ENCODE measurements at regions not wholly inside any gene's neighbourhood (a gene's known extent, or its start where the extent isn't known, plus 50 kb on each side); places are given as distances from the start of the nearest gene placed in this dataset.

DNA sequence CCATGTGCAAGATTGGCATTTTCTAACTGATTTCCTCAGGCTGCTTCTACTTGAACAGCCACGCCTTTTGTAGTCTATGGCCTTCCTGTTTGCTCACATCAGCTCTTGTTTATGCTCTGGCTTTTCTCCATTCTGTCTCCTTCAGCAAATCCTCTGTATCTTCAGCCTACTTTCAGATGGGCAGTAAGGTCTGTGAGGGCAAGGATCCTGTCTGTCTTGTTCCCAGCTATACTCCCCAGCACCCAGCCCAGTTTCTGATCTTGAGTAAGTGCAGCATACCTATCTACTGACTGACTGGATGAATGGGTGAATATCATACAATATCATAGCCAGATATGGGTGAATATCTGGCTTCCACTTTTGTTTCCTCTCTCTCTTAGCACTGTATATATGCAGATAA is 438.1 kb downstream of the LMO4 start:
- DNase-seq (ENCODE audit: low read depth, low spot score): peak; percentile 11

DNA sequence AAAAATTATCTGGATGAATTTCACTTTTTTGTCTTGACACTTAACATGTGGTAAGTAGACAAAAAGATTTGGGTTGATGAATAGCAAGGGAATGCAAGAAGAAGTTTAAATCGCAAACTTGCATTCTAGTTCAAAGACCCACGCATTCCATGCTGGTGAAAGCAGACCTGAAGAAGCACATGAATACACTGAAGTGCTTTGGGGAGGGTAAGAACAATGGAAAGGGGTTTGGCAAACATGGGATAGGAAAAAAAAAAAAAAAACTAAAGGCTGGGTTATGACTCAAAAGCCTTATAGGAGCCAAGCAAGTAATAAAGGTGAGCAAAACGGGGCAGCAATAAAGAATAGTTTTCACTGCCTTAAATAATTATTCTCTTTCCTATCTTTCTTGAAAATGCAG is 450.2 kb downstream of the LMO4 start:
- no peak for DNase-seq (ENCODE audit: low read depth, low spot score)

DNA sequence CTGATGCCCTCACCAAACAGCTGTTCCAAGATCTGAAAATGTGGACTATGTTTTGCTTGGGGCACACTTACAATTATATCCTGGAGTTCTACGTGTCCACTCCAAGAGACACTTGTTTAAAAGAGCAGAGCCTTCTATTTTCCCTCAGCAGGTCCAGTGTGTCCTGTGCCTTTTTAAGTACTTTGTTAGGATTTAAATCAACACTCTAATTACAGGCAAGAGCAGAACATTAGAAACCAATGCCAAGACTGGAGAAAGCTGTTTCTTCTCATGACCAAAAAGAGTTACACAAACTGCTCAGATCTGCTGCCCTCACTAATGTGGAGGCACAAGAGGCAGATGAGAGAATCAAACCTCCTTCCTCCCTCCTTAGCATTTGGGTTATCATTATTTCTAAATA is 452.9 kb downstream of the LMO4 start:
- DNase-seq (ENCODE audit: low read depth, low spot score): no peak

DNA sequence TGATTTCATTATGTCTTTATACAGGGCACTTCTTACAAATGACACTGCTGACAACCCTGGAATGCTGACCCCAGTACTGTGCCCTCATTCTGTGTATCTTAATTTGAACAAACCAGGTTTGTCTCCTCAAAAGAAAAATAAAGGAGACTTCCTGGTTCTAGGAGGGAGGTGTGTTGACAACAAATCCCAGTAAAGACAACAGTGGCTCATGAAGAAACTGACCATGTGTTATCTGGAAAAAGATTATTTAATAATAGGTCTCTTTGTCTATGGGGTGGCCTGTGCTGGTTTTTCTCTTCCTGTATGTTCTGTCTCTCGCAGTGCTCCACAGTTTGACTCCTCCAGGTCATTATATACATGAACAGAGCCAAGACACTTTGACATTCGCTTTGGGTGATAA is 454.6 kb downstream of the LMO4 start:
- DNase-seq (ENCODE audit: low read depth, low spot score): no peak

DNA sequence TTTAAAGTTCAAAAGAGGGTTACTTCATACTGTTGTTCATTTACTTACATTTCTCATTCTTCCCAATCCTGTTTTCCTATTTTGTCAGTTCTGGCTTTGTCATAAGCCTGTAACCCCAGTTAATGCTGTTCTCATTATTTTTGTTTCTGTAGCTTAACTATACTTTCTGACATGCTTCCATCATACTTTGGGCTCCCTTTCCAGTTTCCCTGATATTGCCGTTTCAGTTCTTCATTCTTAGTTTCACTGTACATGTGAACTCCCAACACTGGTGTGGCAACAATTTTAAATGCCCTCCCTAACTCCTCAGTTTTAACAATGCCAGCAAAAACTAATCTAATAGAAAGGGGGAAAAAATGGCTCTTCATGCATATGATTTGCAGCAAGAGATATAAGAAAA is 456.7 kb downstream of the LMO4 start:
- DNase-seq (ENCODE audit: low read depth, low spot score): no peak

DNA sequence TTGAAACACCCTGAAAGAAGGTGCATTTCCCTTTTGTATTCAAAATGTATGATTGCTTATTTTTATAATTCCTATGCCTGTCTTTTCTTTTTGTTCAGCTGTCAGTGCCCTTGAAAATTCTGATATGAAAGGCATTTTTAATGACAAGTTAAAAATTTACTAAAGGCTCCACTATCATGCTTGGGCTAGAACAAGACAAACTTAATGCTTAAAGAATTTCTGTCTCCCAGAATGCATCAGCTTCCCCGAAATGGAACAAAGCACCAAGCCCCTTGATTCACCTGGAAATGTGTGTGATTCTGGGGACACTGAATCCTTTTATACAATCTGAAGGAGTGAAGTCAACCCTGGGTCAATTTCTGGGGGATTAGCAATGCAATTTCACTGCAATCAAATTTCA is 457.5 kb downstream of the LMO4 start:
- no peak for DNase-seq (ENCODE audit: low read depth, low spot score)

DNA sequence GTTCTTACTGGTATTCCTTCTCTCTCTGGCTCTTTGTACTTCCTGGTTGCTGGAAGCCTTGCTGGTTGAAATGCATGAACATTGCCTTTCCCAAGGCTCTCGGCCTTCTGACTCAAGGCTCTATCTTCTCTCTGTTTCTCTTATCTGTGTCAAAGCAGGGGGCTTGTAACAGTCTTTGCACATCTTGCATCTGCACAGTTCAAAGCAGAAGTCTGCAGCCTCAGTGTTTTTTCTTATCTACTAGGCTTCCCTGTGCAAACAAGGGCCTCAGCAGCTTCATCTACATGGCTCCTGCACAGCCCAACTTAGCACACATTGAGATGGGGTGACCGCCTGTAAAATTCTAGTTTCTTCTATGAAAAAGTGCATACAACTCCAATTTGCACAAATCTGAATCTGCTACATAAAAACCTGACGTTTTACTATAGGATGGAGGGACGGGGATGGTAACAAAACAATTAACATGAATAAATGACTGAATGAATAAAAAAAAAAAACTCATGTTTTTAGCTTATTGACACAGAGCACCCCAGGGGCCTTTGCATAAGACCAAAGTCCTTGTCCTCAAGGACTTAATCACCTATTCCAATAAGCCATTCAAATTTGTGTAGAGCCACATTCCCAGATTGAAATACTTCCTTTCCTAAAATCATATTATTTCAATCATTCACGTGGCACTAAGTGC is 458.3 kb downstream of the LMO4 start:
- DNase-seq (ENCODE audit: low read depth, low spot score): peak; percentile 56

DNA sequence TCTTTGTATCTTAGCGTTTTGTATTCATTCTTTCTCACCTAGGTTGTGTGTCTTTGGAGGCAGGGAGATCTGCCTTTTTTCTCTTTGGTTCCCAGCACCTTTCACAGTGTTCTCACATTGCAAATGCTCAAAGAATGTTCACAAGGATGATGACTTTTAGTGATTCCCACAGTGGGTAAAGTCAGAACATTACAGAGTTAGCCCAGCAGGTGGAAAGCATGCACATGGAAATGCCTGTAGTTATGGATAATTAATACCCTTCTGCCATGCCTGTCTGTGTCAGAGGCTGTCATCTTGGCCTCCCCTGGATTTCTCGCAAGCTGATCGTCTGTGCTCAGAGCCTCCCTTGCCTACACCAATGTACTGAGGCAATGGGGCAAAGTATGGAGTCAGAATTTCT is 458.9 kb downstream of the LMO4 start:
- DNase-seq (ENCODE audit: low read depth, low spot score): no peak

DNA sequence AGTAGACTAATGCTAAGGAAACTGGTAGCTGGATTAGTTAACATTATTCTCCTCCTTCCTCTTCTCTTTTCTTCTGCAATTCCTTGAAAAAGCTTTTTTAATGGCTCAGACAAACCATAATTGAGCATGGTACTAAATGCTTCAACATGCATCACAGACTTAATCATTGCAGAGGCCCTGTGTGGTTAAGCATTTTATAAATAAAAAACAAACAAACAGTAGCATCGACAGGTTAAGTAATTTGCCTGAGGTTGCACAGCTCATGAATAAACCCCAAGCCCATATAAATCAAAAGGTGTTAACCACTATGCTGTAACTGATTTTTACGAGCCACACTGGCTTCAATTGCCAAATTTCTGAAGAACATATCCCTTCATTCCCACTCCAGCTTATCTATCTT is 462.1 kb downstream of the LMO4 start:
- no peak for DNase-seq (ENCODE audit: low read depth, low spot score)

DNA sequence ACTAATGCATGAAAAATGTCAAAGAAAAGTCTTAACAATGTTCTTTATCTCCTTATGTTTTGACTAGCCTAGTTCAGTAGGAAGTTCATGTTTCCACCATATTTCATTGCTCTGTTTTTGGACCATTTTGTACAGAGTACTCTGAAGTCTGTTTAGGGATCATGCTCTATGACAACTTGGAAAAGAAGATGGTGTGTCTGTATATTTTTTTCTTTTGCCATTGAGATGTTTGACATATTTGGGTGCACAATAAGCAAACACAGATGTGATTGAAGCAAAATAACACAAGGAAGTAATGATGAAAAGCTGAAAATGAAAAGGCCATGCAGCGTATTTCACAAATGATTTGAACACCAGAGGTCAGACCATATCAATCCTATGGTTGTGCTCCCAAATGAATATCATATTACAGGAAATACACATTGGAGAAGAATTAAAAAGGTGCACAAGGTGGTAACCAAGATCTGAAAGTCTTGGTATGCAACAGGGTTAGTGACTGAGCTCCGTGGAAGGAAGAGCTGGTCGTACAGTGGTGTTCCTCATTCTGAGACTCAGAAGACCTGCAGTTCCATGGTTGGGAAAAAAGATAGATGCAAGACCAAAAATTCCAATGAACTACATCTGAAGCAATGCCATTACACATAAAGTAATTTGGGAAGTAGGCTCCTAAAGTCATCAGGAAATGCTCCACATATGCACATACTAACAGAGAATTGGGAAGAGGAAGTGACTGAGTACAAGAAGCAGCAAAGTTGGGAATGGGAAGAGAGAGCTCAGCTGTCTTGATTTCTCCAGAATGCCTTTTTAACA is 463.5 kb downstream of the LMO4 start:
- no peak for DNase-seq (ENCODE audit: low read depth, low spot score)

DNA sequence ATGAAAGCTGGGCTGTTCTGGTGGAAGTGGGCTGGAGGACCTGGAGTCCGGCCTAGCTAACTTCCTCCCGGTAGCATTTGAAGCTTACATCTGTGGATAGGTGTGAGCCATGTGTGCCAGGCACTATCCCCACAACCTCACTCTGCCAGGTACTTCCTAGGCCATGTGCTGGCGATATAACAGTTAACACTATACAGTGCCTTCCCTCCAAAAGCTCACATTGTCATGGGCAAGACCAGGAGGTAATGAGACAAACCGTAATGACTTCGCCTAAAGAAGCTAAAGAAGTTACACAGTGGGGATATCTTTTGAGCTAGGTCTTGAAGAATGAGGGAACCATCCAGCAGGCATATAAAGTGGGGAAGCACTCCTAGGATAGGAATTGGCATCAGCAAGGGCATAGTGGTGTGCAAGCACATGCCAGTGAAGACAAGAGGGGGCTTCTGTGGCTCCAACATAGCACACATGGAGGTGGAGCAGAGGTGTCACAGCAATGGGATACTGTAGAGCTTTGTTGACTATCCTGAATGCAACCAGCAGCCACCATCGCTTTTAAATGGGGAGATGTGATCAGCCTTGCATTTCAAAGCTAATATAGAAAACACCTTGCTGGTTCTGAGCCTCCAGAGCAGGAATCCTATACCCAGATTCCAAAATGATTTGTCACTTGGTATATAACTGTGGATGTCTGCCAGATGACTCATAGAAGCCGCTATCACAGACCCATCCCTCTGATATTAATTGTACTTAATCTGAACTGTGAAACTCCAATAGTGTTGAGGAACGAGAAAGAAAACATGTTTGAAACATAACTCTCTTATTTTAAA is 466.3 kb downstream of the LMO4 start:
- DNase-seq (ENCODE audit: low read depth, low spot score): no peak

DNA sequence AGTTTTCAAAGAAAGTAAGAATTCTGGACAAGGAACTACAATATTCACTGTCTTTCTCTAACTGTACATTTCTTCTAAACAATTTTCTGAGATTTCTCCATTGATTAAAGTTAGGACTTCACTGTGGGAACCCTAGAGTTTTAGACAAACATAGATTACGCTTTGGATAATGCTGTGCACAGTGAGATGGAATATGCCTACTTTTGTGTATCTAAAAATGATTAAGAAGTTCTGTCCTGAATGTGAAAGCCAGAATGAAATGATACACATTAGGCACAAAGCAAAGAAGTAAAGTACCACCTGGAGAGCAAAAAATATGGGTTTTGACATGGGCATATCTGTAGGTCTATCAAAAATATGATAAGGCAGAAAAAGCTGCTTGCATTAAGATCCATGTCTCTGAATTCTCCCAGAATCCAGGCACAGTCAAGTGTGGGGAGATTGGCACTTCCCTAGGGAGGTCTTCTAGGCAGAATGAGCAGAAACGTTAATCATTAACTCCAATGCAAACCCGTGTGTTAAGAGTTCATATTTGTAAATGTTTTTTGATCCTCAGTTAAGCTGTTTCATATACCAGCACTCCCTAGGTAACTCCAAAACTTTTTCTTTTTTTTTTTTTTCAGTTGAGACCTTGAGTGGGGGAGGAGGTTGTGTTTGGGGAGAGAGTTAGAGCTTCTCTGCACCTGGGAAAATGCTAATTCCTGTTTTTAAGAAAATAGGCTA is 467.1 kb downstream of the LMO4 start:
- DNase-seq (ENCODE audit: low read depth, low spot score): no peak

DNA sequence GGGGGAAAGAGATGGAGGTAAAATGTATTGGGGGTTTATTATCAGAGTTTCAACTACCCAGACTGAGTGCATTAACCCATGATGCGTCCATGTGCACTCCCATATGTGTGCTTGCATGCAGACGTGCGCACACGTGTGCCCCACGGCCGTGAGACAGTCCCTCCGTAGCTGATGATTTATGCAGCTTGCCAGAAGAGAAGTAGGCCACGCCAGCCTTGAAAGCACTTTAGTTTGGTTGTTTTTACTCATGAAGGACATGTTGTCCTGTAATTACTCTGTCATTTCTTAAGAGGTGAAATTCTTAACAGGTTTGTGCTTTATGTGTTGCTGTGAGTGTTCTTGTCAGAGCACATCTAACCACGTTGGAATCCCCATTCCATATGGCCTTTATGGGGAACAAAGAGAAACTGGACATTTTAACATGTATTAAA is 467.8 kb downstream of the LMO4 start:
- no peak for DNase-seq (ENCODE audit: low read depth, low spot score)

DNA sequence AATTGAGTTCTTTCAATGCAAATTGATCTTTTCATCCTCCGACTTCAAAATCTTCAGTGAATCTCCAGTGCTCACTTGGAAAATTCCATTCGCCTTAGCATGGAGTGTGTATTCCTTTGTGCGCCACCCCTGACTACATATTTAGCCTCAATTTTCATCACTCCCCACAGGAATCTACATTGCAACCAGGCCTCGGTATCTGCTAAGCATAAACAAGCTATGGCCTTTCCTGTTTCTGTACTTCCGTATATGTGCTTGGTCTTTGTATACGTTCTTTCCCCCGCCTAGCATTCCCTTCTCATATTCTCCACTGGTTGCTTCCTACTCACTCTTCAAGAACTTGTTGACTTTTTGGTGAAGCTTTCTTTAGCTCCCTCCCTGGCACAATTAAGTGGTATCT is 470.8 kb downstream of the LMO4 start:
- DNase-seq (ENCODE audit: low read depth, low spot score): no peak

DNA sequence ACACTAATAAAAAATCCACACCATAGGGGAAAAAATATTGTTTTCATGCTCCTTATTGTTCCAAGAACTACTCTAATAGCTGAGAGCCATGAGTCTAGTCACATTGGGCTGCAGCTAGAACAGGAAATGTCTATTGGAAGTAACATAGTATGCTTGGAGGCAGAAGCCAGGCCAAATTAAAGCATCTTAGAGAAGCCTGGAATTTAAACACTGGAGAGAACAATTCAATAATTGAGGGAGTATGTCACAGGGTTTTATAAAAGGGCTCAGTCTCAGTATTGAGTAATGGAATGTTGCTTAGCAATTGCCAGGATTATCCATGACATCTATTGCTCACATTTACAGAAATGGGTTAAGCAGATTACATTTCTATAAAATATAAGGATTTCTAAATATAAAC is 471.3 kb downstream of the LMO4 start:
- DNase-seq (ENCODE audit: low read depth, low spot score): no peak

DNA sequence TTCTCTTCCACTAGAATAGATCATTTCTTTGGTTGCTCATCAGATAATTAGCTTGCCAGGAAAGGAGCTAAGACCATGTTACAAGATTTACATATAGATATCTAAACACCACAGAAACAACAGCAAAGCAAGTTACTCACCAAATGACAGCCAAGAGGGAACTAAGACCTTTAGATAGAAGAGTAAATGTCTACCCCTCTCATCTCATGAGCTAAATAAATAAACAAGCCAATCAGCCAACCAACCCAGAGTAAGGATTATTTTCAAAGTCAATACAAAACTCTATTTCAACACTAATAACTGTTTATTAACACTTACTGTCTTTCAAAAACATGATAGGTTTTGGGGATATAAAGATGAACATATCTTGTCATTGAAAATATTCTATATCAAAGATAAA is 474.7 kb downstream of the LMO4 start:
- no peak for DNase-seq (ENCODE audit: low read depth, low spot score)

DNA sequence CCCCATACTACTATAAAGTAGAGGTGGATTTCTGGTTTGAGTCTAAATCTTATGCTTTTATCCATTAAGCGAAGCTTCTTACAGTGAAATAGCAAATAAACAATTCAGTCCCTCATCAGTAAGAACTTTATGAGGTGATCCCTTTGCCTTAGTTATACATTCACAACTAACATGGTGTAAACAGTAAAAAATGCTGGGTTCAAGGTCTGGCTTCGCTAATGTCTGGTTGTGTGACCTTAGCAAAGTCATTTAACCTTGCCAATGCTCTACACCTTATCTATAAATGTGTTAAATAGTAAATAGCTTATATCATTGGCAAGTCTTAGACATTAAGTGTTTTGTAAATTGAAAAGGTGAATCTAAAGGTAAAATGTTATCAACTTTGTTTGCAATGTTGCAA is 475.4 kb downstream of the LMO4 start:
- no peak for DNase-seq (ENCODE audit: low read depth, low spot score)

DNA sequence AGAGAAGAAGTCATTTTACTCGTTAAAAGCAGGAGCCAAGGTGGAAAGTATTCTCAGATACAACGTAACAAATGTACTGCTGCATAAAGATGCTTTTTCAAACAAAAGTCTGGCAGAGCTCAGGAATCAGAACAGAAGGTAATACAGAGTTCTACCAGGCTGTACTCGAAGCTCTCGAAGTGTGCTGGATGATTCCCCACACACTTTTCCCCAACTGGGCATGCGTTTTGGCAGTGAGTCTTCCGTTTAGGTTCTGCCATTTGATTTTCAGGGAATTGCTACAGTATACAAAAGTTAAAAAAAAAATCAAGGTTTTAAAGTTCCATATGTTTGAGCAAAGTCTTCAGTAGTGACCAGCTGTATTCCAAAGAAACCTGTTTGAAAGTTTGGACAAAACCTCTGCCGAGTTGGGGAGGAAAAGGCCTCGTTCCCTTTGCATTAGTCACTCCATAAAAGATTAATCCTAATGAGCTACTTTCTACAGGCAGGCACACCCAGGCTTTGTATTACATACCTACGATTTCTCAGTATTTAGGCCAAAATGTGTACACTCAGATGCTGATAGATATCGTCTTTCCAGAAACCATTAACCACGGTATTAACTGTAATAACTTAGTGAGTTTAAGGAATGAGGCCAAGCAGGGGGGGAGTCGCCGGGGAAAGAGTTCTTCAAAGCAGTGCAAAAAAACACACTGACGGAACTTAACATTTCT is 477.1 kb downstream of the LMO4 start:
- DNase-seq (ENCODE audit: low read depth, low spot score): peak; percentile 12

DNA sequence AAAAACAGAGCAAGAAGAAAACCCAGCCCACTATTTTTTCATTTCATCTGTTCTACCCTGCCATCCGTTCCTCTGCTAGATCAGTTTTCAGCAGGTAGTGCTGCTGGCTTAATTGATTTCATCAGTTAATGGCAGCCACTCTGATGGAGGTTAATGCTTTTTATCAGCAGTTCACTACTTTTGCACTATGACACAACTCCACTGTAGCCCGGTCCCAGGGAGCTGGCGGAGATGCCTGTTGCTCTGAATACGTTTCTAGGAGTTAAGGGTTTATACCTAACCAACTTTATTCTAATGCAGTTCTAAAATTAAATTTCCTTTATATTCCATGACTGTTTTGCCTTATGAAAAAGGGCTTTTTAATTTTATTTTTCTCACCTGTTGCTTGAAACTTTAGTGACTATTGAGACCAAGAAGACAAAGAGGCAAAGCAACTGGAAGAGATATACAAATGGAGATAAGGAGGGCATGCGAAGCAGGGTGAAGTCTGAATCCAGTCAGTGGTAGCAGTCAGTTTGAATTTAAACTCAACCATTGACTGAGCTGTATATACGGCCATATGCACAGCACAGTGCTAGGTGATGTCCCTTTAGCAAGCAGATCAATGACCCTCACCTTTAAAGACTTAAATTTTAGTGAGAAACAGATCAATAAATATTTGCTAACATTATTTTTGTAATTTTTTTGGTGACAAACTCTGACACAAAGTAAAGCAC is 477.9 kb downstream of the LMO4 start:
- peak; percentile 5 for DNase-seq (ENCODE audit: low read depth, low spot score)

DNA sequence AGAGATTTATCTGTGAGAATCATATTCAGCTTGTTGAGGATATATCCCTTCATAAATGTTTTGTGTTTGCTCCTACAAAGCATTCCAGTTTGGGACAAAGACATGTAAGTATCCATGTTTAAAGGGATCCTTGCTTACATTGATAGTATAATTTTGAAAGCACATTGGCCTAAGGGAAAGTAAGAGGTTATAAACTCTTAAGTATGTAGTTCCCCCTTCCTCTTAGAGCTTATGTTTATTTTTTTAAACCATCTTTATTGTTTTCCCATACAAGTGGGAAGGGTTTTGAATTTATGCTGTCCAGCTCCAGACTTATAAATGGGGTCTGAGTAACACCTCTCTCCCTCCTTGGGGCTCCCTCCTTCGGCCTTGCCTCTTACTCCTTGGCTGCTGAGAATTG is 481.5 kb downstream of the LMO4 start:
- no peak for DNase-seq (ENCODE audit: low read depth, low spot score)
